ENCODE measurements at regions not wholly inside any gene's neighbourhood (a gene's known extent, or its start where the extent isn't known, plus 50 kb on each side); places are given as distances from the start of the nearest gene placed in this dataset.

- H3K4me1 ChIP-seq (replicated peaks) = no peaks in the 10 kb centered on the region
- no peak overlapping the region for H3K4me3 ChIP-seq
- H3K9me3 ChIP-seq (replicated peaks) = no peaks in the 10 kb centered on the region
- H3K27me3 ChIP-seq (replicated peaks) = no peaks in the 10 kb centered on the region
- H3K27ac ChIP-seq = no peak overlapping the region
- H3K36me3 ChIP-seq = no peaks in the 10 kb centered on the region
- DNase-seq (ENCODE audit: low read depth in 1 of 2, low spot score in 2 of 2) = no peak
Observed at GRCh38 chr1:5508669-5509330, 483.4 kb downstream of the NPHP4 start.

DNA sequence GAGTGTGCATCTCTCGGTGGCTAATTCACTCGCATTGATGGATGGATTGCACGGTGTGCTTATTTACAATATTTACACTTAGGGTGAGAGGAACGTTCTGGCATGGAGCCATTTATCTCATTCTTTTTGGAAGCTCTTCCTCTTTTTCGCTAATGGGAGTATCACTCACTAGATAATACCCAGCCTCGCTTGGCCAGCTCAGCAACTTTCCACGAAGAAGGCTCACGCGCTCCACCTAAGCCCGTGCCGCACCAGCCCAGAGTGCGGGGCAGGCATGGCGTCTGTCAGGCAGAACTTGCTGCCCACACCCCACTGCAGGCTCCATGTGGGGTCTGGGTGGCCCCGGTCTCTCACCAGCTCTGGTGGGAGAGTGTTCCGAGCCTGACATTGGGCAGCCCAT lies 484.9 kb downstream of the NPHP4 start:
- no peak overlapping the region for H3K4me3 ChIP-seq
- H3K4me1 ChIP-seq (replicated peaks) = no peaks in the 10 kb centered on the region
- H3K27ac ChIP-seq = no peak overlapping the region
- no peak for DNase-seq (ENCODE audit: low read depth in 1 of 2, low spot score in 2 of 2)
- no peaks in the 10 kb centered on the region for H3K9me3 ChIP-seq (replicated peaks)
- no peaks in the 10 kb centered on the region for H3K27me3 ChIP-seq (replicated peaks)
- H3K36me3 ChIP-seq = no peaks in the 10 kb centered on the region

GRCh38 chr1:5506634-5507033 lies 485.6 kb downstream of the NPHP4 start:
- no peak overlapping the region for H3K27ac ChIP-seq
- no peaks in the 10 kb centered on the region for H3K36me3 ChIP-seq
- no peaks in the 10 kb centered on the region for H3K9me3 ChIP-seq (replicated peaks)
- H3K4me1 ChIP-seq (replicated peaks) = no peaks in the 10 kb centered on the region
- H3K4me3 ChIP-seq = no peak overlapping the region
- H3K27me3 ChIP-seq (replicated peaks) = no peaks in the 10 kb centered on the region
- DNase-seq (ENCODE audit: low read depth in 1 of 2, low spot score in 2 of 2) = no peak

- H3K4me3 ChIP-seq = no peak overlapping the region
- no peaks in the 10 kb centered on the region for H3K9me3 ChIP-seq (replicated peaks)
- no peak for DNase-seq (ENCODE audit: low read depth in 1 of 2, low spot score in 2 of 2)
- H3K27me3 ChIP-seq (replicated peaks) = no peaks in the 10 kb centered on the region
- H3K36me3 ChIP-seq = no peaks in the 10 kb centered on the region
- no peak overlapping the region for H3K27ac ChIP-seq
- H3K4me1 ChIP-seq (replicated peaks) = no peaks in the 10 kb centered on the region
Observed at GRCh38 chr1:5505944-5506343, 486.3 kb downstream of the NPHP4 start.

DNA sequence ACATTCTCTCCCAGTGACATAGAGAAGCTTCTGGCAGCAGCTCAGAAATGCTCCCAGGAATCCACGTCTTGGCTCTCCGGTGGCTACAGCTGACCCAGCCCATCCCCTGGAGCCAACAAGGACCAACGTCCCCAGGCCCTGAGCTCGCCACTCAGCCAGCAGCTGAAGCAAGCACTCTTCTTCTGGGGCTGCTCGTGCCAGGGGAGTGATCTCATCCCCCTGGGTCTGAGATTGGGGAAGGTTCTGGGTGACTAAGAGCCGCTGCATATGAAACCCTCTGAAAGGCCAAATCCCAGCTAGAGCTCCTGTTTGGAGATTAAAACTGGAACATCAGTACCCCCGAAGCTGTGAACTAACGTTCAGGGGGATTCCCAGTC lies 487.9 kb downstream of the NPHP4 start:
- Histone ChIP-seq H3K4me3 (no peak overlapping the region), H3K4me1 (replicated peaks) (no peaks in the 10 kb centered on the region), H3K36me3 (no peaks in the 10 kb centered on the region), H3K27ac (no peak overlapping the region), H3K27me3 (replicated peaks) (no peaks in the 10 kb centered on the region), H3K9me3 (replicated peaks) (no peaks in the 10 kb centered on the region)
- DNase-seq (ENCODE audit: low read depth in 1 of 2, low spot score in 2 of 2) = no peak

DNA sequence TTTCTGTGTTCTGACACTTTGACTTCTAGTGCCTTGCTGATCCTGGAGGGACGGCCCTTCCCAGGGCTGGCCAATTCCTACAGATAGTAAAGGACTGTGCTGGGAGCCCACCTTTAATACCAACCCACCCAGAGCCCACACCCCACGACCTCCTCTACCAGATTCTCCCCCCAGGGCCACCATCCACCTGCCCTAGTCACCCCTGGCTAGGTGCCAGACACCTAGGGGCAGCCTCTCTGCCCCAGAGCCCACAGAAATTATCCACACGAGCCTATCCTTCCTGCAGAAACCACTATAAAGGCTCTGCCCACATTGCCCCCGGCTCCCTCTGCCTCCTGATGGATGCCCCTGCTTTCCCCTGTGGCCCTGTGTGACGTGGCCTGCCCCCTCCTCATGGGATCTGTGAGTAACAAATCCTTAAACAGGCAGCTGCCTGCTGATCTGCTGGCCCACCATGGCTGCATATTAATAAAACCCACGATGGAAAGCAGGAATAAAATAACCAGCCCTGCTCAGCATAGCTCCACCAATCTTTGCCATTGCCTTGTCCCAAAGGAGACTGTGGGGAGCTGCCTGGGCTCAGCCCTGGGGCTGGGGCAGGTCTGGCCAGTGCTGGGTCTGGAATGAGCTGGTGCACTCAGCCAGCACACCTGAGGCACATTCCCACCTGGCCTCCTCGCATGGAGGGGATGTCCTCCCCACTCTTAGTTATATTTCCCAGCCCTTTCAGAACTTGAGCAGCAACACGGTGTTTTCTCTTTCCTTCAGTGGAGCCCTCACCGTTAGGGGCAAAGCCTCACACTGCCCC lies 488.5 kb downstream of the NPHP4 start:
- Histone ChIP-seq H3K27me3 (replicated peaks) (no peaks in the 10 kb centered on the region), H3K4me1 (replicated peaks) (no peaks in the 10 kb centered on the region), H3K4me3 (no peak overlapping the region), H3K27ac (no peak overlapping the region), H3K36me3 (no peaks in the 10 kb centered on the region), H3K9me3 (replicated peaks) (no peaks in the 10 kb centered on the region)
- DNase-seq (ENCODE audit: low read depth in 1 of 2, low spot score in 2 of 2) = no peak

GRCh38 chr1:5502311-5503194 lies 489.7 kb downstream of the NPHP4 start:
- Histone ChIP-seq H3K9me3 (replicated peaks) (no peaks in the 10 kb centered on the region; the same call in 1 of the 2 replicates), H3K4me1 (replicated peaks) (no peaks in the 10 kb centered on the region), H3K36me3 (no peaks in the 10 kb centered on the region), H3K27me3 (replicated peaks) (no peaks in the 10 kb centered on the region), H3K27ac (no peak overlapping the region), H3K4me3 (no peak overlapping the region)
- DNase-seq (ENCODE audit: low read depth in 1 of 2, low spot score in 2 of 2) = no peak

DNA sequence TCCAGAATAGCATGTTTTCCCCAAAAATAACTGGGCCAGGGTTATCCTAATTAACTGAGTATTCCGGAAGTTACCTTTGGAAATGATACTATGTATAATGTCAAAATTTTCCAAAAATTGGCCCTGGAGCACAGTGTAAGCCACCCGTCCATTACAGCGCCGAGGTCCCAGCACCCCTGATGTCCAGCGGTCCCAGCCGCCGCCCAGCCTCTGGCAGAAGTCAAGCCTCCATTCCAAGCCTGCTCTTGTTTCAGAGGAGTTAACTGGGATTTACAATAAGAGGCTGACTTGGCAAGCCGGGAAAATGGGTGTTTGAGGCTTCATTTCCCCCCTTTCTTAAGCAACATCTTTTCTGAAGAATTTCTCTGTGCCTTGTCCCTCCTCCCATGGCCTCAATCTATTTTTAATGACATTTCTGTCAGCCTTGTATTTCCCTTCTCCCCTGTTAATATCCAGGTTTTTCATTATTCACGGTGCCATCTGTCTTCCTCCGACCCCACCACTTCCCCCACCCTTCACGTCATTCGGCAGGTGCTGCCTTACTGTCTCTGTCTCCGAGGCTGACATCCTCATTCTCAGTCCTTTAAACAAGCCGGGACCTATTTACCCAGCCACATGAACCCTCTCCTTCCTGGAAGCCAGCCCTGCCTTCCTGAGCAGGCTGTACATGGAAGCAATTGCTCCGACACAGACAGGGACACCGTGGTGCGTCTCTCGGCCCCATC lies 490.9 kb downstream of the NPHP4 start:
- no peaks in the 10 kb centered on the region; the same call in 1 of the 2 replicates for H3K9me3 ChIP-seq (replicated peaks)
- H3K4me1 ChIP-seq (replicated peaks) = no peaks in the 10 kb centered on the region
- H3K4me3 ChIP-seq = no peak overlapping the region
- H3K36me3 ChIP-seq = no peaks in the 10 kb centered on the region
- H3K27ac ChIP-seq = no peak overlapping the region
- H3K27me3 ChIP-seq (replicated peaks) = no peaks in the 10 kb centered on the region
- no peak for DNase-seq (ENCODE audit: low read depth in 1 of 2, low spot score in 2 of 2)

- no peaks in the 10 kb centered on the region; the same call in 1 of the 2 replicates for H3K9me3 ChIP-seq (replicated peaks)
Observed at GRCh38 chr1:5500541-5500940, 491.7 kb downstream of the NPHP4 start.

GRCh38 chr1:5497503-5497902 lies 494.7 kb downstream of the NPHP4 start:
- no peaks in the 10 kb centered on the region for H3K27me3 ChIP-seq (replicated peaks)
- no peaks in the 10 kb centered on the region for H3K4me1 ChIP-seq (replicated peaks)
- H3K27ac ChIP-seq = no peak overlapping the region
- H3K9me3 ChIP-seq (replicated peaks) = no peaks in the 10 kb centered on the region; the same call in 1 of the 2 replicates
- DNase-seq (ENCODE audit: low read depth in 1 of 2, low spot score in 2 of 2) = no peak
- H3K4me3 ChIP-seq = no peak overlapping the region
- no peaks in the 10 kb centered on the region for H3K36me3 ChIP-seq

More at GRCh38 chr1:5500541-5500940, 491.7 kb downstream of the NPHP4 start:
- Histone ChIP-seq H3K27ac (no peak overlapping the region), H3K4me3 (no peak overlapping the region), H3K4me1 (replicated peaks) (no peaks in the 10 kb centered on the region), H3K36me3 (no peaks in the 10 kb centered on the region), H3K27me3 (replicated peaks) (no peaks in the 10 kb centered on the region)
- no peak for DNase-seq (ENCODE audit: low read depth in 1 of 2, low spot score in 2 of 2)

- H3K9me3 ChIP-seq (replicated peaks) = no peaks in the 10 kb centered on the region; the same call in 1 of the 2 replicates
- H3K36me3 ChIP-seq = no peaks in the 10 kb centered on the region
- H3K4me1 ChIP-seq (replicated peaks) = no peaks in the 10 kb centered on the region
- H3K27ac ChIP-seq = no peak overlapping the region
- no peaks in the 10 kb centered on the region for H3K27me3 ChIP-seq (replicated peaks)
- no peak overlapping the region for H3K4me3 ChIP-seq
- DNase-seq (ENCODE audit: low read depth in 1 of 2, low spot score in 2 of 2) = no peak
Observed at GRCh38 chr1:5495596-5496410, 496.4 kb downstream of the NPHP4 start.

- no peaks in the 10 kb centered on the region for H3K27me3 ChIP-seq (replicated peaks)
Observed at GRCh38 chr1:5494518-5494917, 497.7 kb downstream of the NPHP4 start.

More at GRCh38 chr1:5494518-5494917, 497.7 kb downstream of the NPHP4 start:
- no peak for DNase-seq (ENCODE audit: low read depth in 1 of 2, low spot score in 2 of 2)
- Histone ChIP-seq H3K9me3 (replicated peaks) (no peaks in the 10 kb centered on the region; the same call in 1 of the 2 replicates), H3K4me3 (no peak overlapping the region), H3K27ac (no peak overlapping the region), H3K36me3 (no peaks in the 10 kb centered on the region), H3K4me1 (replicated peaks) (no peaks in the 10 kb centered on the region)
